NOMO-1 (cell line): ENCODE measurements at regions not wholly inside any gene's neighbourhood (a gene's known extent, or its start where the extent isn't known, plus 50 kb on each side); places are given as distances from the start of the nearest gene placed in this dataset.
A peak's percentile ranks its signal among the peaks of the same experiment; 100 is the strongest.
"Not testable (repeated sequence)": the region's sequence is repeated elsewhere in the genome, so short reads cannot be mapped to it uniquely, and the experiment has no call there.

Experiments
- DNase-seq, 2 experiments: peaks; one replicate each; lab custom pipeline; 2025; ENCODE audit not compliant: unreplicated experiment in 2 of 2; lab: John Stamatoyannopoulos, UW

- no peak for DNase-seq
These were observed 126.8 kb upstream of the SMLR1 start for GRCh38 chr6:130700397-130700796.

GRCh38 chr6:130708338-130708737, 118.9 kb upstream of the SMLR1 start:
- DNase-seq = no peak

GRCh38 chr6:130711641-130712040, 115.6 kb upstream of the SMLR1 start:
- DNase-seq = not testable (repeated sequence)

GRCh38 chr6:130713144-130713543, 114.1 kb upstream of the SMLR1 start:
- DNase-seq = no peak

- DNase-seq = no peak
These were observed 112.1 kb upstream of the SMLR1 start for GRCh38 chr6:130715058-130715457.

- DNase-seq = no peak
These were observed 110.7 kb upstream of the SMLR1 start for GRCh38 chr6:130716466-130716865.

GRCh38 chr6:130717657-130718056, 109.5 kb upstream of the SMLR1 start:
- DNase-seq = peak in 1 of 2 experiments; percentile 20

GRCh38 chr6:130720076-130720715, 107.0 kb upstream of the SMLR1 start:
- no peak for DNase-seq

GRCh38 chr6:130724089-130724488, 103.1 kb upstream of the SMLR1 start:
- DNase-seq = no peak

GRCh38 chr6:130725551-130725950, 101.7 kb upstream of the SMLR1 start:
- no peak for DNase-seq

- DNase-seq = not testable (repeated sequence)
These were observed 99.1 kb upstream of the SMLR1 start for GRCh38 chr6:130728064-130728463.

GRCh38 chr6:130730600-130730999, 96.6 kb upstream of the SMLR1 start:
- peak in 1 of 2 experiments; percentile 16 for DNase-seq

- no peak for DNase-seq
These were observed 93.0 kb upstream of the SMLR1 start for GRCh38 chr6:130734161-130734560.

- DNase-seq = no peak
These were observed 86.9 kb upstream of the SMLR1 start for GRCh38 chr6:130740308-130740707.

GRCh38 chr6:130742131-130742681, 85.0 kb upstream of the SMLR1 start:
- DNase-seq = no peak

- DNase-seq = no peak
These were observed 84.0 kb upstream of the SMLR1 start for GRCh38 chr6:130743175-130743574.

GRCh38 chr6:130744576-130745366, 82.4 kb upstream of the SMLR1 start:
- no peak for DNase-seq

- DNase-seq = no peak
These were observed 79.2 kb upstream of the SMLR1 start for GRCh38 chr6:130748041-130748440.

GRCh38 chr6:130749402-130749801, 77.8 kb upstream of the SMLR1 start:
- DNase-seq = no peak

- no peak for DNase-seq
These were observed 74.9 kb upstream of the SMLR1 start for GRCh38 chr6:130752267-130752666.

- no peak for DNase-seq
These were observed 72.3 kb upstream of the SMLR1 start for GRCh38 chr6:130754786-130755367.
